ENCODE measurements at regions not wholly inside any gene's neighbourhood (a gene's known extent, or its start where the extent isn't known, plus 50 kb on each side); places are given as distances from the start of the nearest gene placed in this dataset.

Small RNA genes in the stretch of these regions (small RNA-seq; reads per million reads assigned to genes)
- gene RF00019 (0 reads per million in 4 donors), gene RNU4-63P (0 reads per million in 4 donors)

Data from esophagus squamous epithelium (tissue), 4 donors.